ENCODE measurements at regions not wholly inside any gene's neighbourhood (a gene's known extent, or its start where the extent isn't known, plus 50 kb on each side); places are given as distances from the start of the nearest gene placed in this dataset.

DNA sequence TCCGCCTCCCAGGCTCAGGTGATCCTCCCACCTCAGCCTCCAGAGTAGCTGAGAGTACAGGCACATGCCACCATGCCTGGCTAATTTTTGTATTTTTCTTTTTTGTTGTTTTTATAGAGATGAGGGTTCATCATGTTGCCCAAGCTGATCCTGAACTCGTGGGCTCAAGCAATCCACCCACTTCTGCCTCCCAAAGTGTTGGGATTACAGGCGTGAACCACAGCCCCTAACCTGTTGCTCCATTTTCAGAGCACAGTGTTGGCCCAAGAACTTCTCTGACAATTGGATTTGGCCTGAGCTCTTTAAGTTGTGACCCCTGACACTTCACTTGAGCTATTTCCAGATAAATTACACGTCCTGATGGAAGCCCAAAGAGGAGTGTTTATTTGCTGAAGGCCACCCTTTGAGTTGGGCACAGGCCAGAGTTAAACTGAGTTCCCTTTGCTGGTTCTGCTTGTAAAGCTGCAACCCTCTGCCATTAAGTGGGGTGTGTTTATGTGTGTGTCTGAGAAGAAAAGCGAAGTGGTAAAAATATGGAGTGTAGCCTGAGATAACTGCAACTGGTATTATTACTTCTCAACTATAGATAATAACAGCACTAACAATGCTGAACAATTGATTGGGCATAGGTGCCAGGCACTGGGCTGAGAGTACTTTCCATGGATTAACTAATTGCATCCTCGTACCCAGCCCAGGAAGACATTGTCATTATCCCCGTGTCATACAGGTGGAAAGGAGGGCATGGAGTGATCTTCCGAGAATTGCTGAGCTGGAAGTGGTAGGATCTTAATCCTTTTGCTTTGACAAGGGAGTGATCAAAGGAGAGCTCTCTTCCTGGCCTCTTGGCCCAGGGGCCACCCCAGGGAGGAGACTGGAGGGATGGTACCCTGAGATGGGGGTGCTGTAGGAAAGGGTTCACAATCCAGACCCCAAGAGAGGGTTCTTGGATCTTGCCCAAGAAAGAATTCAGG is 91.5 kb upstream of the PROK2 start:
- TF ChIP-seq, protein P1, sequence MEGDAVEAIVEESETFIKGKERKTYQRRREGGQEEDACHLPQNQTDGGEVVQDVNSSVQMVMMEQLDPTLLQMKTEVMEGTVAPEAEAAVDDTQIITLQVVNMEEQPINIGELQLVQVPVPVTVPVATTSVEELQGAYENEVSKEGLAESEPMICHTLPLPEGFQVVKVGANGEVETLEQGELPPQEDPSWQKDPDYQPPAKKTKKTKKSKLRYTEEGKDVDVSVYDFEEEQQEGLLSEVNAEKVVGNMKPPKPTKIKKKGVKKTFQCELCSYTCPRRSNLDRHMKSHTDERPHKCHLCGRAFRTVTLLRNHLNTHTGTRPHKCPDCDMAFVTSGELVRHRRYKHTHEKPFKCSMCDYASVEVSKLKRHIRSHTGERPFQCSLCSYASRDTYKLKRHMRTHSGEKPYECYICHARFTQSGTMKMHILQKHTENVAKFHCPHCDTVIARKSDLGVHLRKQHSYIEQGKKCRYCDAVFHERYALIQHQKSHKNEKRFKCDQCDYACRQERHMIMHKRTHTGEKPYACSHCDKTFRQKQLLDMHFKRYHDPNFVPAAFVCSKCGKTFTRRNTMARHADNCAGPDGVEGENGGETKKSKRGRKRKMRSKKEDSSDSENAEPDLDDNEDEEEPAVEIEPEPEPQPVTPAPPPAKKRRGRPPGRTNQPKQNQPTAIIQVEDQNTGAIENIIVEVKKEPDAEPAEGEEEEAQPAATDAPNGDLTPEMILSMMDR (IDR thresholded peaks at IDR 0.05), result no peak
- TF ChIP-seq POLR2A (IDR thresholded peaks at IDR 0.05), result no peak
